DMS79 (cell line): ENCODE measurements at regions not wholly inside any gene's neighbourhood (a gene's known extent, or its start where the extent isn't known, plus 50 kb on each side); places are given as distances from the start of the nearest gene placed in this dataset.
"Not testable (repeated sequence)": the region's sequence is repeated elsewhere in the genome, so short reads cannot be mapped to it uniquely, and the experiment has no call there.

ENCODE experiments used
- DNase-seq: peaks from one replicate; lab custom pipeline; 2025; lab: John Stamatoyannopoulos, UW

GRCh38 chr3:71926616-71927015 lies 141.7 kb upstream of the PROK2 start:
- no peak for DNase-seq

- peak; percentile 22 for DNase-seq
Measured at GRCh38 chr3:71926262-71926600, 141.3 kb upstream of the PROK2 start.

GRCh38 chr3:71925511-71926261 lies 140.7 kb upstream of the PROK2 start:
- not testable (repeated sequence) for DNase-seq

- no peak for DNase-seq
Measured at GRCh38 chr3:71924721-71925120, 139.8 kb upstream of the PROK2 start.

GRCh38 chr3:71921036-71921435 lies 136.1 kb upstream of the PROK2 start:
- no peak for DNase-seq

GRCh38 chr3:71919572-71919971 lies 134.6 kb upstream of the PROK2 start:
- DNase-seq, result no peak

- no peak for DNase-seq
Measured at GRCh38 chr3:71917545-71917944, 132.6 kb upstream of the PROK2 start.

GRCh38 chr3:71916747-71917369 lies 131.9 kb upstream of the PROK2 start:
- no peak for DNase-seq

- no peak for DNase-seq
Measured at GRCh38 chr3:71912839-71913495, 128.0 kb upstream of the PROK2 start.

- no peak for DNase-seq
Measured at GRCh38 chr3:71910108-71910507, 125.2 kb upstream of the PROK2 start.

- no peak for DNase-seq
Measured at GRCh38 chr3:71907996-71908395, 123.0 kb upstream of the PROK2 start.

- DNase-seq, result no peak
Measured at GRCh38 chr3:71906976-71907375, 122.0 kb upstream of the PROK2 start.

- DNase-seq, result no peak
Measured at GRCh38 chr3:71905426-71905825, 120.5 kb upstream of the PROK2 start.

GRCh38 chr3:71903936-71904335 lies 119.0 kb upstream of the PROK2 start:
- DNase-seq, result no peak

- no peak for DNase-seq
Measured at GRCh38 chr3:71903112-71903495, 118.2 kb upstream of the PROK2 start.

GRCh38 chr3:71902258-71903111 lies 117.5 kb upstream of the PROK2 start:
- DNase-seq, result no peak

- DNase-seq, result no peak
Measured at GRCh38 chr3:71901645-71902044, 116.7 kb upstream of the PROK2 start.

- DNase-seq, result no peak
Measured at GRCh38 chr3:71900057-71900456, 115.1 kb upstream of the PROK2 start.

- no peak for DNase-seq
Measured at GRCh38 chr3:71896751-71897150, 111.8 kb upstream of the PROK2 start.

- DNase-seq, result no peak
Measured at GRCh38 chr3:71893702-71894479, 108.9 kb upstream of the PROK2 start.

GRCh38 chr3:71893122-71893521 lies 108.2 kb upstream of the PROK2 start:
- DNase-seq, result no peak

GRCh38 chr3:71891483-71891882 lies 106.5 kb upstream of the PROK2 start:
- DNase-seq, result no peak
